GM21526 (cell line): ENCODE measurements at regions not wholly inside any gene's neighbourhood (a gene's known extent, or its start where the extent isn't known, plus 50 kb on each side); places are given as distances from the start of the nearest gene placed in this dataset.

ENCODE experiments used
- ATAC-seq: cut with Tn5 transposase; IDR thresholded peaks from one replicate; pipeline ENCODE4 v1.9.1; 2021; ENCODE audit warnings: moderate library complexity; ENCODE audit not compliant: unreplicated experiment, low FRiP score

DNA sequence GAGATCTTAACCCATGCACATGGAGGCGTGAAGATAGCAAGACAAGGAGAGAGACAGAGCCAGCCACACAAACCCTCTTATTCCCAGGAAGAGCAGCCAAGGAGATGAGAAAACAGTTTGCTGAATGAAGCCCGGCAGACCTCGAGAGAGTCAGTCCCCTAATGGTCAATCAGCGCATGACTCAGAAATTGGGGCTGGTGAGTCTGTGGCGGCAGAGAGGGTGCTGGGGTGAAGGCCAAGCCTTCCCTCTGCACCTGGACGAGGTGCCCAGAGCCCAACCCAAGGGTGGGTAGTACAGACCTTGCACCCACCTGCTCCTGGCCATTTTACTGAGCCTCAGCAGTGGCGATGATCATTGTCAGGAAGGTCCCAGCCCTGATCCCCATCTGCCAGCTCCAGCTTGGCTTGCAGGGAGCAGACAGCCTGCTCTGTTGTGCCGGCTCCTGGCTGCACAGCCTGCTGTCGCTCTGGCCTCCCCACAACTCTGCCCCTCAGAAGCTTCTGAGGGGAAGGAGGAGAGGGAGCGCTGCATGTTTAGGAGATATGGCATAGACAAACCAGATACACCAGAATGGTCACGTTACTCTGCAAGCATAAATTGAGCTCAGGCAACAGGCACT, 256.6 kb downstream of the RPS24 start:
- ATAC-seq, result no peak

DNA sequence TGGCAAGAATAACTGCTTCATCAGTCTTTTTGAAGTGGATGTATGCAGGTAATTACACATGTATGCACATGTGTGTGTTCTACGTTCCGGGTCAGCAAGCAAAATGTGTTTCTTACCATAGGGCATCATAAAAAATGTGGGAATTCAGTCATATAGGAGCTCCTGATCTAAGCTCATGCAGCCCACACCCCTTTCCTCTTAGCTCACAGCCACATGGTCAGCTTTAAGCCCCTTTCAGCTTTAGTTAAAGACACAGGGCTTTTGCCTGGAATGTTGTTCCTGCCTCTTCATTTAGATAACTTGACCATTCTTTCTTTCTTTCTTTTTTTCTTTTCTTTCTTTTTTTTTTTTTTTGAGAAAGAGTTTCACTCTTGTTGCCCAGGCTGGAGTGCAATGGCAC, 258.1 kb downstream of the RPS24 start:
- no peak for ATAC-seq

GRCh38 chr10:78292250-78292981, 258.8 kb downstream of the RPS24 start:
- no peak for ATAC-seq

DNA sequence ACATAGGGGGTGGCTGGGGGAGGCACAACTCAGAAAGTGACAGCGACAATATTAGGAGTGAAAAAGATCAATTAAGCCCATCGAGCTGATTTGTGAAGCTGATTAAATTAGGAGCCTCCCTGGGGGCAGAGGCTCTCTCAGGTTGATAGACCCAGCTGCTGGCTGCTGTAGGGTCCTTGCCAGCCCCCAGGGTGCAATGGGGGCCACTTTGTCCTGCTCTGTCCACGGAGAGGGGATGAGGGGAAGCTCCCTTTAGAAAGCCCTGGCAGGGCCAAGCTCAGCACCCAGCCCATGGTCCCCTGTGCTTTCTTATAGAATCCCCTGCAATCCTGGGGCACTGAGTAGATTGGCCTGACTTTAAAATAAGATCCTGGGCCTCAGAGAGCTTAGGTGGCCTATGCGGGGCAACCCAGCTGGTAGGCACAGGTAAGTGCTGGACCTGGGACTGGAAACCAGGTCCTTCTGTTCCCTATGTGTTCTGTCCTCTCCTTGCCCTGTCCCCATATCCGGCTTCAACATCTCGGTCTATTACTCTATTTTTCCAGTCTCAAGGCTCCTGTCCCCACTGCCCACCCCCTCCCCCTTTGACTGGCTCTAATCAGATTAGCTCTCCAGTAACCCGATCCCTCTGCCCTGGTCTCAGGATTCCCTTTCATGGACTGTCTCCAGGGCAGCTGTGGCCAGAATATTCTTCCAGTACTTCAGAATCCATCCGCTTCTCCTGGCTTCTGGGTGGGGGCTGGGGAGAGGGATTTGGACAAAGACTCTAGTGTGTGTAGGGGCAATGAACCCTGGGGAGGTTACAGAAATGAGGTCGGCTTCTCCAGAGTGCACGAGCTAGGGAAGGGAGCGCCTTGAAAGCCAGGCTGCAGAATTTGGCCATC, 259.6 kb downstream of the RPS24 start:
- no peak for ATAC-seq

- ATAC-seq, result no peak
Measured at GRCh38 chr10:78295242-78295641, 261.6 kb downstream of the RPS24 start.

DNA sequence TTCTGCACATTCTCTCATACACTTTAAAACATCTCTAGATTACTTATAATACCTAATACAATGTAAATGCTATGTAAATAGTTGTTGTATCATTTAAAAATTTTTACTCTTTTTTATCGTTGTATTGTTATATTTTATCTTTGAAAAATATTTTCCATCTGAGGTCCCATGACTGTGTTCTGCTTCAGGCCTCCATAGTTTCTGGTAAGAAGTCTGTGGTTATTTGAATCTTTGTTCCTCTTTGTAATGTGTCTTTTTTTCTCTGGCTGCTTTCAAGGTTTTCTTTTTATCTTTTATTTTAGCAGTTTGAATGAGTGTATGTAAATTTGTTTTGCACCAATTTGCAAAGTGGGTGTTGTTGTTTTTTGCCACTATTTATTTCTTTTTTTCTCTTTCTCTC, 263.1 kb downstream of the RPS24 start:
- ATAC-seq, result no peak

DNA sequence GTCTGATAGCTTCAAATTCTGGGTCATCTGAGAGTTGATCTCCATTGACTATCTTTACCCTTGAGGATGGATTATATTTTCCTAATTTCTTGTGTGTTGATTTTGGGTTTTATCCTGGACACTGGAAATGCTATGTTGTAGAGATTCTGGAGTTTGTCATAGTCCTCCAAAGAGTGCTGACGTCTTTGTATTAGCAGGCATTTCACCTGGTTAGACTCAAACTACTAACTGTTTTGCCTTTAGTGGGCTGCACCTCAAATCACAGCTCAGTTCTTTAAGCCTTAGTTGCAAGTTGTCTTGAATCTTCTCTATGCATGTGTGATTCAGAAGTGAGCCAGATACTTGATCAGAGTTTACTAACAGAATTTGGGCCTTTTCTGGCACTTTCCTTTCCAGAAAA, 264.3 kb downstream of the RPS24 start:
- ATAC-seq, result no peak

- ATAC-seq, result no peak
Measured at GRCh38 chr10:78298835-78299234, 265.2 kb downstream of the RPS24 start.

DNA sequence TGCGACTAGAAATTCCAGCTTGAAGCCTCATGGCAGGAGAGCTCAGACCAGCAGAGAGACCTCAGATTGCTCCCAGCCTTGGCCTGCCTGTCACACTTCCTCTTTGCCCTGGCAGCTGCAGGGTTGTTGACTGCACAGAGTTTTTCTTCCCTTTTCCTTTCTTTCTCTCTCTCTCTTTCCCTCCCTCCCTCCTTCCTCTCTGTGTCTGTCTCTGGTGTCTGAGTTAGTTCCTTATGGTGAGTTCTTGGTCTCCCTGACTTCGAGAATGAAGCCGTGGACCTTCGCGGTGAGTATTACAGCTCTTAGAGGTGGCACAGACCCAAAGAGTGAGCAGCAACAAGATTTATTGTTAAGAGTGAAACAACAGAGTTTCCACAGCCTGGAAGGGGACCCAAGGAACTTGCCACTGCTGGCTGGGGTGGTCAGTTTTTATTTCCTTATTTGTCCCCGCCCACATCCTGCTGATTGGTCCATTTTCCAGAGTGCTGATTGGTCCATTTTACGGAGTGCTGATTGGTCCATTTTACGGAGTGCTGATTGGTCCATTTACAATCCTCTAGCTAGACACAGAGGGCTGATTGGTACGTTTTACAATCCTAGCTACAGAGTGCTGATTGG, 266.3 kb downstream of the RPS24 start:
- ATAC-seq, result no peak

DNA sequence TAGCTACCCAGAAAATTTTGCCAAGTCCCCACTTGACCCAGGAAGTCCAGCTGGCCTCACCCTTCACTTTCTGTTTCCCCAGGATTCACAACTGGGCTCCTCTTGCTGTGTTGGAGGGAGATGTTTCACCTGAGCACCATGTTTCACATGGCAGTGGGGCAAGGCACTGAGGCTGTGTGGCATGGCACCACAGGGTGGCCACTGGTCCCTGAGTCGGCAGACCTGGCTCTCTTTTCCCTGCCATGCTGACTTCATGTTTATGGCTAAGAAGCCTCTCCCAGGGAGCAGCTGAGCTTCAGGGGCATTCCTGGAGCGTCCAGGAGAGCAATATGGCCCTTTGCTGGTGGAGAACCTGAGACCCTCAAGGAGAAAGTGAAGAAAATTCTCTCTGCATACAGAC, 266.9 kb downstream of the RPS24 start:
- no peak for ATAC-seq

- no peak for ATAC-seq
Measured at GRCh38 chr10:78301481-78301880, 267.8 kb downstream of the RPS24 start.

DNA sequence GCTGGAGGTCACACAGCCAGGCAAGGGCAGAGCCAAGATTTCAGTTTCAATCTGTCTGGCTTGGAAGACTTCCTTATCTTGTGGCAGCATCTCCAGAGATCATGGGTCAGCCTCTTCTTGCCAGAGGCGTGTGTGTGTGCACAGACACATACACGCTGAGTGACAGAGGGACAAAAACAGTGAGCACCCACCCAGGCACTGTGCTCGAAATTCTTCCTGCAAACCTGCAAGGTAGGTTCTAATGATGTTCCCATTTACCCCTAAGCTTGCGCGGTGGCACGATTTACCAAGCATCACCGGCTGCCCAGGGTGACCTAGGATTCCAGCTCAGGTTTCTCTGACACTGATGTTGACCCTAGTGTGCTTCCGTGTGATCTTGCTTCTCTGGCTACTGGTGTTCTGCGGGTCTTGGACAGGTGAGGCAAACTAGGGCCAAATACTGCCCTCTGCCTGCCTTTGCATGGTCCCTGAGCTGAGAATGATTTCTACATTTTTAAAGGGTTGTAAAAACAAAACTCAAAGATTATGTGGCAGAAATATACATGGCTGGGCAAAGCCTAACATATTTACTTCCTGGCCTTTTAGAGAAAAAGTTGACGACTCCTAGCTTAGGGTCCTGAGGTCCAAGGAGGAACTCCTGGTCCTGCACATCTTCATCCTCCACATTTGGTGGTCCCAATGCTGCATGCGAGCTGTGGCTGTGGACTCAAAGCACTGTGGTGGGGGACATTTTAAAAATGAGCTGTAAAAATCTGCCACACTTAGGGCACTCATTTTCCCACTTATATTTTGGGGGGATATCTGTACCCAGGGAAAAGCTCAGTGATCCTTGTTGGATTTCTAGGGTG, 268.5 kb downstream of the RPS24 start:
- ATAC-seq, result no peak

DNA sequence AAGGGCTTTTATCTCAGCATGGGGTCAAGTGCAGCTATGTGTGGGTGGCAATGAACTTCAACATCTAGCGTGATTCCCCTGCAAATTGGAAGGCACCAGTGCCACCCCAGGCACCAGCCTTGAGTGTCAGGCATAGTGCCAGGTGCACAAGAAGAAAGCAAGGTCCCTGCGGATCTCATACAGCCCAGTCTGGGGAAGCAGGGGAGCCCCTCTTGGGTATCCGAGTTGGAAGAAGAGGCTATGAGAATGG, 269.0 kb downstream of the RPS24 start:
- ATAC-seq, result no peak

DNA sequence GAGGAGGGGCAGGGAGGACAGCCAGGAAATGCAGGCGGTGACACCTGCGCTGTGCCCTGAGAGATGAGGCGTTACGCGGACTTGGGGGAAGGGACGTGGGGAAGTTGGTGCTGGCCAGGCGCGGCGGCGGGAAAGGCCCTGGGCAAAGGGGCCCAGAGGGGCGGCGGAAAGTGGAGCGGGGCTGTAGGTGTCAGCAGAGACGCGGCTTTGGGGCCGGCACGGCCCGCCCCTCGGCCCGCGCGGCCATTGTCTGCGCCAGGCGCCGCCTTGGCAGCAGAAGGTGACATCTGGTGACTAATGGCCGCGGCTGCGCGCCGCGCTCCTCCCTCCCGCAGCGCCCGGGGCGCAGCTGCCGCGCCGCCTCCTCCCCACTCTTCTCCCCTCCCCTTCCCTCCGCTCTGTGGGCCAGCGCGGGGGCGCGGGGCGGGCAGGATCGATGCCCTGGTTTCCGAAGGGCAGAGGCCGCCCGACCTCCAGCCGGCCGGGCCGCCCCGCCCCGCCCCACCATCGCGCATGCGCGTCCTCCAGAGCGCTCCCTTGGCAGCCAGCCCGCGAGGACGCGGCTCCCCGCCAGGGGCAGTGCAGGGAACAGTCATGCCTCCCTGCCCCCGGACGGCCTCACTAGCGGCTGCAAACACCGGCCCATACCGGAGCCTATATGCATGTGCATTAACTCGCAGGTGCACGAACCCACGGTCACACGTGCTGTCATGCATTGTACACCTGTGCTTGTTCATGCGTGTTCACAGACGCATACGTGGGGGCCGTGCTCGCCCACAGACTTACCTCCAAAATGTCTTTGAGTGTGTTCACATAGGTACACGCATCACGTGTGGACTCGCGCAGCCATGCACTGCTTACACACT, 269.6 kb downstream of the RPS24 start:
- peak; percentile 86 for ATAC-seq

GRCh38 chr10:78304091-78305045, 270.7 kb downstream of the RPS24 start:
- ATAC-seq, result no peak

DNA sequence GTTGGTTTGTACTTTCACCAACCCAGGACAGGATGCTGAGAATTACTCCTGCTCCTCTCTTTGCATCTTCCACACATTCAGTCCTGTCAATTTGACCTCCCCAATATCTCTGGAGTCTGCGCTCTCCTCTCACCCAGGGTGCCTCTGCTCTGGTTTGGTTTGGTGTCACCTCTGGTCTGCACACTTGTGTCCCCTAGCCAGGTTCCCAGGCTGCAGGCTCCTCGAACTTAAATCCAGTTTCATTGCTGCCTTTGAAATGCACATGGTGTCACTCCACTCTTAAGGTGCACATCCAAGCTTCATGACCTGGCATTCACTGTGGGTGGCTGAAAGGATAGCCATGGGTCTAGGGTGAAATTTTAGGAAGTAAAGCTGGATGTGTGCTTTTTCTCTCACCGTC, 271.6 kb downstream of the RPS24 start:
- no peak for ATAC-seq

- ATAC-seq, result no peak
Measured at GRCh38 chr10:78306358-78306757, 272.7 kb downstream of the RPS24 start.

DNA sequence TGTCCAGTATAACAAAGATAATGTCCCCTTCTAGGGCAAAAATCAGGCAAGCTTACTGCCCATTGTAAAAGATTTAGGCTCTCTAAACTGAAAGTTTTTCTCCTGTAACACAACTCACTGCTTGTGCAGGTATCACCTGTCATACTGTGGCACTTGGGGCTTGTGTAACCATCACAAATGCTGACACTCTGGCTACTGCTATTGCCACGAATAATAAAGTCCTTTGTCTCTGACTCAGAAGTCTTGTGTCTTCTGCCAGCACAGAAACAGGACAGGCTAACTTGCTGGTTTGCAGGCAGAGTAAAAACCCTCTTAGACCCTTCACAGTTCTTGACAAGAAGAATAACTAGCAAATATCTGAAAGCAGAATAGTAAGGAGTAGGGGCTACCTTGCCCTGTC, 273.9 kb downstream of the RPS24 start:
- ATAC-seq, result no peak
